ENCODE measurements at regions not wholly inside any gene's neighbourhood (a gene's known extent, or its start where the extent isn't known, plus 50 kb on each side); places are given as distances from the start of the nearest gene placed in this dataset.
A peak's percentile ranks its signal among the peaks of the same experiment; 100 is the strongest.

DNA sequence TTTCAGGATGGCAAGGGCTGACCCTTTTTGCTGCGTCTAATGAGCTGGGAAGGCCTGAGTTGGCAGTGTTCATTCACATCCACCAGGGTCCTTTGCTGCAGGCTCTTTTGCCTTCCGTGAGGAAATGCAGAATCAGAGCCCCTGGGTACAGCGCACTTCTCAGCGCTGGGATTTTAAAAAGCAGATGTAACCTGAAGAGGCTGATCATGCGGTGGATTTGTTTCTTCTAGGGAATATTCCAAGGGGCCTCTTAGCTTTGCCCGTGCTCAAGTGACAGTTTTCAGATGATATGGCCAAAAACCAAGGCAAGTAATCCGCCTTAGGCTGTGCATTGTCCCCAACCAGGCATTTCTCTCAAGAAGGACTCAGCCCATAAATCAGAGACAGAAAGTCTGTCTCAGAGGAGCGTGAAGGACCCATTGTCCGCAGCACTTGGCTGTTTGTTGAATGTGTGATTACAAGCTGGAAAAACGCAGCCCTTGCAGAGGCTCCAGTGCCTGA, 237.6 kb downstream of the PTPRC start:
- TF ChIP-seq, protein P1, sequence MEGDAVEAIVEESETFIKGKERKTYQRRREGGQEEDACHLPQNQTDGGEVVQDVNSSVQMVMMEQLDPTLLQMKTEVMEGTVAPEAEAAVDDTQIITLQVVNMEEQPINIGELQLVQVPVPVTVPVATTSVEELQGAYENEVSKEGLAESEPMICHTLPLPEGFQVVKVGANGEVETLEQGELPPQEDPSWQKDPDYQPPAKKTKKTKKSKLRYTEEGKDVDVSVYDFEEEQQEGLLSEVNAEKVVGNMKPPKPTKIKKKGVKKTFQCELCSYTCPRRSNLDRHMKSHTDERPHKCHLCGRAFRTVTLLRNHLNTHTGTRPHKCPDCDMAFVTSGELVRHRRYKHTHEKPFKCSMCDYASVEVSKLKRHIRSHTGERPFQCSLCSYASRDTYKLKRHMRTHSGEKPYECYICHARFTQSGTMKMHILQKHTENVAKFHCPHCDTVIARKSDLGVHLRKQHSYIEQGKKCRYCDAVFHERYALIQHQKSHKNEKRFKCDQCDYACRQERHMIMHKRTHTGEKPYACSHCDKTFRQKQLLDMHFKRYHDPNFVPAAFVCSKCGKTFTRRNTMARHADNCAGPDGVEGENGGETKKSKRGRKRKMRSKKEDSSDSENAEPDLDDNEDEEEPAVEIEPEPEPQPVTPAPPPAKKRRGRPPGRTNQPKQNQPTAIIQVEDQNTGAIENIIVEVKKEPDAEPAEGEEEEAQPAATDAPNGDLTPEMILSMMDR (IDR thresholded peaks at IDR 0.05; ENCODE audit: low read length, missing control alignments): no peak
- H3K4me3 ChIP-seq (replicated peaks; ENCODE audit: low read depth, low read length): no peak overlapping the region
- DNase-seq (ENCODE audit: low read depth): no peak

DNA sequence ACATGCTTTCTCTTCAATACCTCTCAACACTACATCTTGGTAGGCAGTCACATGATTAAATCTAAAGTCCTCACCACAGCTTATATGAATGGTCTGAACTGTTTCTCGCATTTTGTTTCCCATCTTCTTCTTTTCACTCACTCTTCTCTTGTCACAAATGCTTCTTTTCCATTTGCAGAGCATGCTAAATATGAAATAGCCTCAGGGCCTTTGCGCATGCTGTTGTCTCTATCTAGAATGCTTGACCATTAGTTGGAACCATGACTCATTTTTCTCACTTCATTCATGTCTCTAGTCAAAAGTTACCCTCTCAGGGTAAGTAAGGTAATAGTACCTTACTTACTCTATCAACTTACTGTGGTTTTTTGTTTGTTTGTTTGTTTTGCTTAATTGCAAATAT, 239.7 kb downstream of the PTPRC start:
- TF ChIP-seq, protein P1 (IDR thresholded peaks at IDR 0.05; ENCODE audit: low read length, missing control alignments): no peak
- DNase-seq (ENCODE audit: low read depth): no peak

DNA sequence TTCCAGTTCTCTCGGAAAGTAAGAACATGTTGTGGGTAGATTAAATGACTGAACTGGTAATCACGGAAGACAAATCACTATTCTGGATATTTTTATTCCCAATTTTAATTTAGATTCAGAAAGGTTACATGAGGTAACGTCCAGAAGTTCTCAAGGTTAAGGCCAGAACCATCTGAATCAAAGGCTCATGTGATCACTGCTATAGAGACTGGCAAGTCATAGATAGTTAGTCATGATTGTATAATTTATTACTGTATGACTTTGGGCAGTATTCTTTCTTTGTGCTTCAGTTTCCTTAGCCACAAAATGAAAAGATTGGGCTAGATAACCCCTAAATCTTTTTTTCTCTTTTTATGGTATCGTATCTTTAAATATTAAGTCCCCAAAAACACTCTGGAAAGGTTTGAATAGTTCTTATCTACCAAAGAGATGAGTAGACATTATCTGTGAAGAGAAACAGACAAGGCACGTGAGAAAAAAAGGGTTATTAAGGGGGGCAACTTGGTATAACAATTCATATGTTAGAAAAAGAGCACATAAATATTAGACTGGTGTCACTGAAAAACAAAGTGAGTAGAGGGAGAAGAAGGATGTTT, 241.0 kb downstream of the PTPRC start:
- TF ChIP-seq, protein P1 (IDR thresholded peaks at IDR 0.05; ENCODE audit: low read length, missing control alignments): no peak
- DNase-seq (ENCODE audit: low read depth): no peak
- H3K4me3 ChIP-seq (replicated peaks; ENCODE audit: low read depth, low read length): no peak overlapping the region

More for the DNA sequence above, 239.7 kb downstream of the PTPRC start:
- H3K4me3 ChIP-seq (replicated peaks; ENCODE audit: low read depth, low read length): no peak overlapping the region

- peak; percentile 67 for DNase-seq (ENCODE audit: low read depth)
- TF ChIP-seq, protein P1 (IDR thresholded peaks at IDR 0.05; ENCODE audit: low read length, missing control alignments): no peak
- no peak overlapping the region for H3K4me3 ChIP-seq (replicated peaks; ENCODE audit: low read depth, low read length)
These were observed 241.6 kb downstream of the PTPRC start for GRCh38 chr1:198880397-198880796.

DNA sequence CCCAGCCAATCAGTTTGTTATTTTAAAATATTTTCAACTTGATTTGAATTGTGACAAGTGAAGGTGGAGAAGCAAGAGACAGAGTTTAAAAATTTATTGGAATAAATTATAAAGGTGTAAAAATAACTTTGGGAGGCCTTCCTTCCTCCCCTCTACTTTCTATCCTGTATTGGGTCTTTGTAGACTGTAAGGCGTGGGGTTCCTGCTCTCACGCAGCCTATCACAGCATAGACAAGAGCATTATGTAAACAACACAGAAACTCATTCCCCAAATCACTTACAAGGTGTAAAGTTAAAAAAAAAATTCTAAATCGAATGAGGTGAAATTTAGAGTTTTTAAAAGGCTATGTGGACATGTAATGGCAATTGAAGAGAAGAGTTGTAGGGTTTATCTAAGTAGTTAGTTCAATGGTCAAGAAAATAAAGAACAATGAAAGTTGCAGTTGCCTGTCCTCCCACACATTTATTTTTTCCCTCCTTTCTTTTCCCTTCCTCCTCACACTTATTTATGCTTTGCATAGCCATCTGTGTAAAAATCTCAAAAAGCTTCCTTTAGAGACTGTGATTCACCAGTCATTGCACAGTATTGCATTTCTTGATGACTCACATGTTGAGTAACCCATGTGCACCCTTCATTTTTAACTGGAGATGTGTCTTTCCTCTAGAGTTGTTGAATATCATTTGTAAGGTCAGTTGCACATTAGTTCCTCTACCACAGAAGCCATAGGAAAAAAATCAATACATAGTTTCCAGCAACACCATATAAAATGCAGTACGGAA, 242.2 kb downstream of the PTPRC start:
- H3K4me3 ChIP-seq (replicated peaks; ENCODE audit: low read depth, low read length): no peak overlapping the region
- TF ChIP-seq, protein P1 (IDR thresholded peaks at IDR 0.05; ENCODE audit: low read length, missing control alignments): no peak
- DNase-seq (ENCODE audit: low read depth): peak; percentile 97

DNA sequence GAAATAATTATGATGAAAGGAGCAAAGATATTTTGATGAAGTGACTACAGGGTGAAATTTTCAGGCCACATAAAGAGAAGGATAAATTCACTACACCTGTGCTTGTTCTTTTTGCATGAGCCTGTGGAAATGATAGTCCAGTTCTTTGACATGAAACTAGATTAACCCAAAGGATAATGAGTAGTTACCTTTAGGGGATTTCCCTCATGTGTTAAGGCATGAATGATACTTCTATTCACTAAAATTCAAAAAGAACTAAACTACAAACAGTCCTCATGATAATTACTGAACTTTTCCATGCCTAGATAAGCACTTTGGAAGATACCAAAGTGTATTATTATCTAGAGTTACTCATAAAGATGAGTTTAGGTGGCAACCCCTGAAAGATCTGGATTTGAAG, 244.3 kb downstream of the PTPRC start:
- TF ChIP-seq, protein P1 (IDR thresholded peaks at IDR 0.05; ENCODE audit: low read length, missing control alignments): no peak
- H3K4me3 ChIP-seq (replicated peaks; ENCODE audit: low read depth, low read length): no peak overlapping the region
- no peak for DNase-seq (ENCODE audit: low read depth)
